H1 (cell line): ENCODE measurements at regions not wholly inside any gene's neighbourhood (a gene's known extent, or its start where the extent isn't known, plus 50 kb on each side); places are given as distances from the start of the nearest gene placed in this dataset.

Experiments used
- CTCF ChIA-PET: fragments of 300-600 bp; sonication (Branson Sonifier 250); formaldehyde crosslinking; loops from one replicate; lab custom pipeline; 2021; ENCODE audit not compliant: partially characterized antibody; lab: Charles Lee
- POLR2A ChIA-PET: fragments of 300-600 bp; sonication (Branson Sonifier 250); formaldehyde crosslinking; loops from one replicate; lab custom pipeline; 2021; ENCODE audit warnings: inconsistent platforms; ENCODE audit not compliant: partially characterized antibody; lab: Charles Lee
- DNase-seq, 2 experiments: peaks; one replicate each; pipeline versions ENCODE4 v3.0.0 to v3.0.0-alpha.2; 2010 to 2022; ENCODE audit warnings: low spot score in 2 of 2, low read depth in 1 of 2, mixed read lengths in 1 of 2
- FAIRE-seq: peaks from 2 replicates; lab custom pipeline; 2011; peaks lifted over from hg19 to GRCh38; lab: Jason Lieb, UNC
- H2AFZ ChIP-seq: 2 replicates; pipeline ENCODE4 v1.8.1; 2012; ENCODE audit warnings: low read length, inconsistent platforms
- H2AK5ac ChIP-seq: 2 replicates; pipeline ENCODE4 v1.6.1; 2013; ENCODE audit warnings: low read depth, low read length
- H2BK120ac ChIP-seq: replicated peaks from 2 replicates; pipeline ENCODE3; 2013; ENCODE audit warnings: low read depth, low read length, inconsistent platforms
- H2BK12ac ChIP-seq: 2 replicates; pipeline ENCODE4 v1.6.1; 2013; ENCODE audit warnings: low read depth, low read length
- H2BK15ac ChIP-seq: 2 replicates; pipeline ENCODE4 v1.6.1; 2013; ENCODE audit warnings: low read length
- H2BK20ac ChIP-seq: 2 replicates; pipeline ENCODE4 v1.6.1; 2013; ENCODE audit warnings: low read length
- H2BK5ac ChIP-seq: 2 replicates; pipeline ENCODE4 v1.6.1; 2013; ENCODE audit warnings: low read depth, low read length
- H3K14ac ChIP-seq: 2 replicates; pipeline ENCODE4 v1.6.1; 2013; ENCODE audit warnings: inconsistent platforms; ENCODE audit not compliant: insufficient read length
- H3K18ac ChIP-seq: 2 replicates; pipeline ENCODE4 v1.6.1; 2013; ENCODE audit warnings: low read length; ENCODE audit errors: extremely low read depth
- H3K23ac ChIP-seq: 2 replicates; pipeline ENCODE4 v1.6.1; 2013; ENCODE audit warnings: inconsistent platforms; ENCODE audit not compliant: insufficient read length
- H3K23me2 ChIP-seq: 2 replicates; pipeline ENCODE4 v1.6.1; 2013; ENCODE audit warnings: low read depth, low read length
- H3K27ac ChIP-seq: 2 replicates; pipeline ENCODE4 v1.6.1; 2011; ENCODE audit warnings: low read depth, low read length, inconsistent platforms
- H3K27me3 ChIP-seq, 4 experiments: replicated peaks in 1 of 4; 1 replicate in 1 of 4; 2 replicates in 3 of 4; pipeline versions ENCODE4 v1.6.1 to v1.8.1; 2011 to 2013; ENCODE audit warnings: low read length in 3 of 4, mild to moderate bottlenecking in 3 of 4, inconsistent platforms in 2 of 4, mixed read lengths in 2 of 4, moderate library complexity in 1 of 4; ENCODE audit not compliant: control insufficient read depth in 3 of 4, insufficient read depth in 3 of 4; ENCODE audit errors: extremely low read depth in 1 of 4
- H3K36me3 ChIP-seq, 4 experiments: 2 replicates each; pipeline versions ENCODE4 v1.6.1 to v1.8.1; 2011 to 2013; ENCODE audit warnings: mild to moderate bottlenecking in 4 of 4, low read length in 3 of 4, moderate library complexity in 2 of 4, control low read depth in 1 of 4, inconsistent platforms in 1 of 4; ENCODE audit not compliant: insufficient read depth in 4 of 4, control insufficient read depth in 2 of 4
- H3K4ac ChIP-seq: replicated peaks from 2 replicates; pipeline ENCODE3; 2013; ENCODE audit warnings: low read length, low read depth, mixed read lengths, inconsistent platforms; ENCODE audit not compliant: insufficient read length
- H3K4me1 ChIP-seq, 4 experiments: replicated peaks in 1 of 4; 1 replicate in 1 of 4; 2 replicates in 3 of 4; pipeline versions ENCODE4 v1.6.1 to v1.8.1; 2011 to 2013; ENCODE audit warnings: low read length in 3 of 4, inconsistent platforms in 2 of 4, mixed read lengths in 1 of 4; ENCODE audit not compliant: insufficient read depth in 4 of 4, control insufficient read depth in 3 of 4
- H3K4me2 ChIP-seq, 2 experiments: 2 replicates each; pipeline versions ENCODE4 v1.6.1 to v1.8.1; 2011 to 2013; ENCODE audit warnings: low read depth in 2 of 2, low read length in 2 of 2, control low read depth in 1 of 2, inconsistent platforms in 1 of 2, mild to moderate bottlenecking in 1 of 2; ENCODE audit not compliant: insufficient read depth in 1 of 2
- H3K4me3 ChIP-seq, 4 experiments: fragments of 200-600, 300-600 bp in 1 of 4; sonication (generic), shearing (Covaris generic), sonication (Bioruptor Twin) in 1 of 4; 2 replicates each; pipeline versions ENCODE4 v1.5.1 to v1.8.1; 2011 to 2016; ENCODE audit warnings: low read length in 4 of 4, low read depth in 3 of 4, control low read depth in 2 of 4, inconsistent platforms in 2 of 4, mild to moderate bottlenecking in 2 of 4, mixed read lengths in 1 of 4, moderate library complexity in 1 of 4; ENCODE audit not compliant: insufficient read depth in 2 of 4; ENCODE audit errors: extremely low read depth in 1 of 4
- H3K56ac ChIP-seq: replicated peaks from 2 replicates; pipeline ENCODE3; 2013; ENCODE audit warnings: low read depth, mild to moderate bottlenecking, mixed read lengths, low read length, inconsistent platforms; ENCODE audit not compliant: insufficient read length
- H3K79me1 ChIP-seq: 2 replicates; pipeline ENCODE4 v1.6.1; 2013; ENCODE audit warnings: low read depth, low read length, control low read depth
- H3K79me2 ChIP-seq, 2 experiments: 2 replicates each; pipeline versions ENCODE4 v1.6.1 to v1.8.1; 2012 to 2013; ENCODE audit warnings: low read length in 2 of 2, mild to moderate bottlenecking in 2 of 2, inconsistent platforms in 1 of 2; ENCODE audit not compliant: insufficient read depth in 2 of 2, control insufficient read depth in 1 of 2
- H3K9ac ChIP-seq, 4 experiments: replicated peaks in 1 of 4; 1 replicate in 1 of 4; 2 replicates in 3 of 4; pipeline versions ENCODE4 v1.6.1 to v1.8.1; 2011 to 2013; ENCODE audit warnings: low read depth in 3 of 4, low read length in 3 of 4, control low read depth in 2 of 4, mild to moderate bottlenecking in 2 of 4, moderate library complexity in 2 of 4, inconsistent platforms in 1 of 4; ENCODE audit errors: extremely low read depth in 1 of 4
- H3K9me3 ChIP-seq, 2 experiments: 2 replicates each; pipeline versions ENCODE4 v1.6.1 to v1.8.1; 2012 to 2013; ENCODE audit warnings: mild to moderate bottlenecking in 2 of 2, moderate library complexity in 2 of 2, control low read depth in 1 of 2, inconsistent platforms in 1 of 2, low read depth in 1 of 2, low read length in 1 of 2, mixed read lengths in 1 of 2; ENCODE audit not compliant: insufficient read depth in 2 of 2
- H4K20me1 ChIP-seq, 2 experiments: replicated peaks in 1 of 2; 2 replicates each; pipeline versions ENCODE3 to v1.8.1; 2011 to 2013; ENCODE audit warnings: inconsistent platforms in 2 of 2, low read length in 2 of 2, mild to moderate bottlenecking in 1 of 2; ENCODE audit not compliant: insufficient read depth in 2 of 2, control insufficient read depth in 1 of 2
- H4K5ac ChIP-seq: 2 replicates; pipeline ENCODE4 v1.6.1; 2013; ENCODE audit warnings: low read length, low read depth, mixed read lengths, inconsistent platforms; ENCODE audit not compliant: insufficient read length
- H4K8ac ChIP-seq: 2 replicates; pipeline ENCODE4 v1.8.0; 2013; ENCODE audit warnings: mild to moderate bottlenecking, moderate library complexity, low read length, inconsistent platforms; ENCODE audit not compliant: insufficient read depth; ENCODE audit errors: extremely low read depth
- H4K91ac ChIP-seq: replicated peaks from 2 replicates; pipeline ENCODE3; 2013; ENCODE audit warnings: low read length, mixed read lengths, inconsistent platforms; ENCODE audit not compliant: insufficient read length
- CBX5 ChIP-seq: fragments of 300-800, 300-1000 bp; sonication (generic); IDR thresholded peaks from 2 replicates; pipeline ENCODE4 v1.7.1; 2016; ENCODE audit warnings: antibody characterized with exemption, low read length, low read depth
- CBX8 ChIP-seq: fragments of 300-800, 300-1000 bp; sonication (generic); IDR thresholded peaks from 2 replicates; pipeline ENCODE4 v1.7.1; 2016; ENCODE audit warnings: low read depth, low read length, borderline replicate concordance
- HDAC6 ChIP-seq: IDR thresholded peaks from one replicate; pipeline ENCODE4 v1.7.1; 2012; ENCODE audit warnings: low read depth, mild to moderate bottlenecking, inconsistent platforms, low read length, moderate library complexity
- JUND ChIP-seq: IDR thresholded peaks from 2 replicates; pipeline ENCODE4 v1.6.1; 2011; ENCODE audit warnings: mild to moderate bottlenecking, improper control_type of control experiment, low read length
- RAD21 ChIP-seq, 2 experiments: IDR thresholded peaks in 1 of 2; conservative IDR thresholded peaks in 1 of 2; 2 replicates each; pipeline ENCODE4 v1.6.1; 2011; ENCODE audit warnings: low read depth in 2 of 2, low read length in 2 of 2, improper control_type of control experiment in 1 of 2, inconsistent platforms in 1 of 2, mild to moderate bottlenecking in 1 of 2, moderate library complexity in 1 of 2
- SP4 ChIP-seq: IDR thresholded peaks from 2 replicates; pipeline ENCODE4 v1.6.1; 2012; ENCODE audit warnings: low read length, inconsistent platforms
- WGBS, 2 experiments: shearing (Covaris generic) in 1 of 2; methylation state at CpG; one replicate each; pipeline versions ENCODE4 v1.1.6 to v1.1.7; 2013 to 2015; ENCODE audit warnings: low lambda C conversion rate in 2 of 2, mixed read lengths in 2 of 2, inconsistent platforms in 1 of 2, low coverage in 1 of 2, missing lambda C conversion rate in 1 of 2; ENCODE audit not compliant: insufficient replicate concordance in 2 of 2, insufficient coverage in 1 of 2, insufficient read length in 1 of 2; ENCODE audit errors: extremely low coverage in 1 of 2, missing lambda C conversion rate in 1 of 2; 5-methylcytosine and 5-hydroxymethylcytosine counted together

- H2AFZ ChIP-seq: no peak overlapping the region
- no peak overlapping the region for H3K27ac ChIP-seq
- POLR2A ChIA-PET: interaction anchor here (1.1 to 1.6 kb wide), 2 partner anchors 9 to 15 kb away, joined by 3 to 6 read pairs; no protein-coding TSS in a partner anchor
Observed at GRCh38 chr11:27228906-27229290, 134.1 kb downstream of the CCDC34 start.

More at GRCh38 chr11:27228906-27229290, 134.1 kb downstream of the CCDC34 start:
- Histone ChIP-seq H3K23me2 (no peaks in the 10 kb centered on the region), H3K79me1 (no peaks in the 10 kb centered on the region), H3K4me2 (no peak overlapping the region), H3K4me3 (no peak overlapping the region), H2BK20ac (no peak overlapping the region), H3K36me3 (no peaks in the 10 kb centered on the region), H4K20me1 (no peaks in the 10 kb centered on the region), H3K23ac (no peak overlapping the region), H2AK5ac (no peak overlapping the region), H2BK12ac (no peak overlapping the region), H4K91ac (no peak overlapping the region), H3K18ac (no peak overlapping the region), H3K9me3 (no peaks in the 10 kb centered on the region), H3K79me2 (no peaks in the 10 kb centered on the region), H2BK120ac (no peak overlapping the region), H2BK15ac (no peak overlapping the region), H3K9ac (no peak overlapping the region), H3K4ac (no peak overlapping the region), H3K56ac (no peak overlapping the region), H3K4me1 (peaks cover 0 to 6% (median 3%) of the 10 kb centered on the region in 4 experiments; a peak in 4 of 7 replicates), H3K14ac (no peak overlapping the region), H2BK5ac (no peak overlapping the region), H4K8ac (no peak overlapping the region), H4K5ac (no peak overlapping the region), H3K27me3 (no peaks in the 10 kb centered on the region)
- no peak for FAIRE-seq
- CTCF ChIA-PET: interaction anchor here (0.7 kb wide), 1 partner anchor 46 kb away, joined by 3 read pairs; no protein-coding TSS in a partner anchor
- WGBS, 2 experiments: 82% methylated on average over 2 of the region's 2 CpGs; no CpG with 5 or more reads in 1 of the 2 experiments
- TF ChIP-seq RAD21 (IDR thresholded peaks at IDR 0.05 in 1 of 2, conservative IDR thresholded peaks at IDR 0.05 in 1 of 2; ENCODE audit: low read depth in 2 of 2, low read length in 2 of 2) (no peak), JUND (no peak), CBX8 (no peak), CBX5 (no peak), HDAC6 (no peak), SP4 (no peak)
- peak in 1 of 2 experiments; percentile 1 for DNase-seq
